Fibroblast of lung (primary cell): ENCODE measurements at regions not wholly inside any gene's neighbourhood (a gene's known extent, or its start where the extent isn't known, plus 50 kb on each side); places are given as distances from the start of the nearest gene placed in this dataset.

Experiments
- DNase-seq, 2 donors: peaks; one replicate each; pipeline versions ENCODE4 v3.0.0 to v3.0.0-alpha.2; 2010; ENCODE audit warnings: low read depth in 2 of 2
- H2AFZ ChIP-seq: 2 replicates; pipeline ENCODE4 v1.5.1; 2012; ENCODE audit warnings: low read length, control low read depth, inconsistent platforms
- H3K27ac ChIP-seq: 2 replicates; pipeline ENCODE4 v1.5.1; 2011; ENCODE audit warnings: low read length, control low read depth; ENCODE audit not compliant: insufficient read depth
- H3K27me3 ChIP-seq: 2 replicates; pipeline ENCODE4 v1.5.1; 2011; ENCODE audit warnings: mild to moderate bottlenecking, low read length; ENCODE audit not compliant: control insufficient read depth, insufficient read depth
- H3K36me3 ChIP-seq: 2 replicates; pipeline ENCODE4 v1.5.1; 2011; ENCODE audit warnings: low read length; ENCODE audit not compliant: control insufficient read depth, insufficient read depth
- H3K4me1 ChIP-seq: 2 replicates; pipeline ENCODE4 v1.5.1; 2011; ENCODE audit warnings: low read length; ENCODE audit not compliant: control insufficient read depth, insufficient read depth; ENCODE audit errors: extremely low read depth
- H3K4me2 ChIP-seq: 2 replicates; pipeline ENCODE4 v1.5.1; 2011; ENCODE audit warnings: low read length, control low read depth; ENCODE audit not compliant: insufficient read depth; ENCODE audit errors: extremely low read depth
- H3K4me3 ChIP-seq, 4 experiments: fragments of 200-600 bp in 1 of 4; sonication (generic) in 1 of 4; replicated peaks in 1 of 4; 2 replicates each; pipeline ENCODE4 v1.5.1; 2011 to 2016; ENCODE audit warnings: low read length in 4 of 4, low read depth in 3 of 4, mild to moderate bottlenecking in 3 of 4, control low read depth in 2 of 4, inconsistent platforms in 1 of 4, mixed read lengths in 1 of 4; ENCODE audit not compliant: insufficient read depth in 1 of 4; ENCODE audit errors: control extremely low read depth in 1 of 4
- H3K79me2 ChIP-seq: 2 replicates; pipeline ENCODE4 v1.5.1; 2012; ENCODE audit warnings: mild to moderate bottlenecking, low read length, inconsistent platforms; ENCODE audit not compliant: control insufficient read depth, insufficient read depth
- H3K9ac ChIP-seq: 2 replicates; pipeline ENCODE4 v1.5.1; 2011; ENCODE audit warnings: mild to moderate bottlenecking, low read length, control low read depth; ENCODE audit not compliant: insufficient read depth
- H3K9me3 ChIP-seq: 2 replicates; pipeline ENCODE4 v1.5.1; 2012; ENCODE audit warnings: low read depth, low read length; ENCODE audit not compliant: control insufficient read depth, insufficient read depth
- H4K20me1 ChIP-seq: 2 replicates; pipeline ENCODE4 v1.5.1; 2011; ENCODE audit warnings: low read length; ENCODE audit not compliant: control insufficient read depth, insufficient read depth; ENCODE audit errors: extremely low read depth
- EZH2 ChIP-seq: IDR thresholded peaks from 2 replicates; pipeline ENCODE4 v1.5.1; 2012; ENCODE audit warnings: low read length, control low read depth, mild to moderate bottlenecking; ENCODE audit errors: missing control alignments
- TF ChIP-seq, protein P1 (sequence below), 2 donors: IDR thresholded peaks in 1 of 2; conservative IDR thresholded peaks in 1 of 2; 1 replicate in 1 of 2; 2 replicates in 1 of 2; pipeline ENCODE4 v1.5.1; 2011 to 2012; ENCODE audit warnings: low read length in 2 of 2, control low read depth in 1 of 2, inconsistent platforms in 1 of 2, low read depth in 1 of 2, mild to moderate bottlenecking in 1 of 2

DNA sequence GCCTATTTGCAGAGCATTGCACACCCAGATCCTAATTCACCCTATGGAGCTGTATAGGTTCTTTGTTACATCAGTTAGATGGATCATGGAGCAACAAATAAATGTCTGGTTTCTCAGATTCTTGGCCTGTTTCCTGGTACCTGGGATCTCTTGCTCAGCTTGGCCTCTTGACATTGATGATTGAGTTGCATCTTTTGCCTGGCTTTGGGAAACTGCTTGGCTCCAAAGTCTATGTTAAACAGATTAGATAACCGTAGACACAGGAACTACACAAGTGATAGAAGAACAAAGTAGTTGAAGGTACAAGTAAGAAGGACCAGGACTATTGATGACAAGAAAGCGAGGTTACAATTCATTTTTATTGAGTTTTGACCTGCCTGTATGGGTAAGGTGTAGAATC lies 77.3 kb downstream of the TMEM100 start:
- Histone ChIP-seq H3K9me3 (no peaks in the 10 kb centered on the region), H3K4me3 (no peak overlapping the region), H4K20me1 (no peaks in the 10 kb centered on the region), H3K27me3 (no peaks in the 10 kb centered on the region), H3K4me2 (no peak overlapping the region), H3K4me1 (no peaks in the 10 kb centered on the region), H3K36me3 (no peaks in the 10 kb centered on the region), H2AFZ (no peak overlapping the region), H3K79me2 (no peaks in the 10 kb centered on the region), H3K27ac (no peak overlapping the region), H3K9ac (no peak overlapping the region)
- no peak for DNase-seq
- TF ChIP-seq EZH2 = no peak
- TF ChIP-seq, protein P1, sequence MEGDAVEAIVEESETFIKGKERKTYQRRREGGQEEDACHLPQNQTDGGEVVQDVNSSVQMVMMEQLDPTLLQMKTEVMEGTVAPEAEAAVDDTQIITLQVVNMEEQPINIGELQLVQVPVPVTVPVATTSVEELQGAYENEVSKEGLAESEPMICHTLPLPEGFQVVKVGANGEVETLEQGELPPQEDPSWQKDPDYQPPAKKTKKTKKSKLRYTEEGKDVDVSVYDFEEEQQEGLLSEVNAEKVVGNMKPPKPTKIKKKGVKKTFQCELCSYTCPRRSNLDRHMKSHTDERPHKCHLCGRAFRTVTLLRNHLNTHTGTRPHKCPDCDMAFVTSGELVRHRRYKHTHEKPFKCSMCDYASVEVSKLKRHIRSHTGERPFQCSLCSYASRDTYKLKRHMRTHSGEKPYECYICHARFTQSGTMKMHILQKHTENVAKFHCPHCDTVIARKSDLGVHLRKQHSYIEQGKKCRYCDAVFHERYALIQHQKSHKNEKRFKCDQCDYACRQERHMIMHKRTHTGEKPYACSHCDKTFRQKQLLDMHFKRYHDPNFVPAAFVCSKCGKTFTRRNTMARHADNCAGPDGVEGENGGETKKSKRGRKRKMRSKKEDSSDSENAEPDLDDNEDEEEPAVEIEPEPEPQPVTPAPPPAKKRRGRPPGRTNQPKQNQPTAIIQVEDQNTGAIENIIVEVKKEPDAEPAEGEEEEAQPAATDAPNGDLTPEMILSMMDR (conservative IDR thresholded peaks at IDR 0.05 in 1 of 2, IDR thresholded peaks at IDR 0.05 in 1 of 2; ENCODE audit: low read depth in 1 of 2, low read length in 2 of 2) = no peak

DNA sequence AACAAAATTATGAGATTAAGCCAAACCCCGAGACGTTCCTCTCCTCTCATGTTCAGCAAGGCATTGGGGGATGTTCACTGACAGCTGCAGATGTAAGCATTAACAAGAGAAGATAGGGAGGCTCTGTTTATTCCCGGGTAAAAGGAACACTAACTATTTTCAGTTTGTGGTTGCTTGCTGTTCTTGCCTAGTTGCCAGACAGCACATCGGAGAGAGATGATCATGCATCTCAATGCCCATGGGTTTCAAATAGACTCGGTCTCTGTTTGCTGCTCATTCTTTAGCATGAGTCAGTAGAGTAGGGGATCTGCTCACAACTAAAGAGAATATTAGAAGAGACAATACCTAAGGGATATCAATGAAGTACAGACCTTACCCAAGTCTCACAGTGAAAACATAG lies 78.3 kb downstream of the TMEM100 start:
- Histone ChIP-seq H3K36me3 (no peaks in the 10 kb centered on the region), H3K27me3 (no peaks in the 10 kb centered on the region), H3K9ac (no peak overlapping the region), H3K4me3 (no peak overlapping the region), H3K9me3 (no peaks in the 10 kb centered on the region), H3K27ac (no peak overlapping the region), H3K79me2 (no peaks in the 10 kb centered on the region), H3K4me2 (no peak overlapping the region), H3K4me1 (no peaks in the 10 kb centered on the region), H4K20me1 (no peaks in the 10 kb centered on the region), H2AFZ (no peak overlapping the region)
- no peak for TF ChIP-seq EZH2
- TF ChIP-seq, protein P1 (conservative IDR thresholded peaks at IDR 0.05 in 1 of 2, IDR thresholded peaks at IDR 0.05 in 1 of 2; ENCODE audit: low read depth in 1 of 2, low read length in 2 of 2) = no peak
- no peak for DNase-seq

- no peaks in the 10 kb centered on the region for H3K79me2 ChIP-seq
- H3K9me3 ChIP-seq = no peaks in the 10 kb centered on the region
- TF ChIP-seq EZH2 = no peak
- TF ChIP-seq, protein P1 (conservative IDR thresholded peaks at IDR 0.05 in 1 of 2, IDR thresholded peaks at IDR 0.05 in 1 of 2; ENCODE audit: low read depth in 1 of 2, low read length in 2 of 2) = no peak
- no peak overlapping the region for H3K4me2 ChIP-seq
- no peak overlapping the region for H3K9ac ChIP-seq
- H3K27me3 ChIP-seq = no peaks in the 10 kb centered on the region
- no peaks in the 10 kb centered on the region for H3K4me1 ChIP-seq
- H2AFZ ChIP-seq = no peak overlapping the region
- H3K4me3 ChIP-seq = no peak overlapping the region
- DNase-seq = no peak
- no peak overlapping the region for H3K27ac ChIP-seq
- H4K20me1 ChIP-seq = no peaks in the 10 kb centered on the region
- no peaks in the 10 kb centered on the region for H3K36me3 ChIP-seq
Observed at GRCh38 chr17:55642741-55643140, 79.9 kb downstream of the TMEM100 start.
